IPS-NIHi11 (cell line): ENCODE measurements at regions not wholly inside any gene's neighbourhood (a gene's known extent, or its start where the extent isn't known, plus 50 kb on each side); places are given as distances from the start of the nearest gene placed in this dataset.
A peak's percentile ranks its signal among the peaks of the same experiment; 100 is the strongest.
"Not testable (repeated sequence)": the region's sequence is repeated elsewhere in the genome, so short reads cannot be mapped to it uniquely, and the experiment has no call there.

Experiments
- DNase-seq: peaks from one replicate; pipeline ENCODE4 v3.0.0; 2012; ENCODE audit warnings: mixed read lengths, low spot score

DNA sequence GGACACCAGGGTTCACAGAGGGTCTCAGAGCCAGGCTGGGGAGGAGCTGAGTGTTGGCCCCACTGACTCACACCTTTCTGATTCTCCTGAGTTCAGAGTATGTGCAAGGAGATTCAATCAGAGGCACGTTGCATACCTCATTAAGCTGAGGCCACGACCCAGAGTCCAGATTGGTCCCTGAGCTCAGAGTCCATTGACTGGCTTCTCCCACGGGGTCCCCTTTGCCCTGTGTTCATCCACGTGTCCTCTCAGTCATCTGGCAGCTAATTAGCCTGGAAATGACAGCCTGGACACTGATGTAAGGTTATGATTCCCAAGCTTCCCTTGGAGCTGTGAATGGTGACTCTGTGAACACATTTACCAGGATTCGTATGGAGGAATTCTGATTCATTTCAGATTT lies 267.2 kb downstream of the SH3BP4 start:
- DNase-seq: no peak

- DNase-seq: no peak
These were observed 268.5 kb downstream of the SH3BP4 start for GRCh38 chr2:235220331-235220730.

- no peak for DNase-seq
These were observed 270.8 kb upstream of the AGAP1 start for GRCh38 chr2:235223011-235223410.

DNA sequence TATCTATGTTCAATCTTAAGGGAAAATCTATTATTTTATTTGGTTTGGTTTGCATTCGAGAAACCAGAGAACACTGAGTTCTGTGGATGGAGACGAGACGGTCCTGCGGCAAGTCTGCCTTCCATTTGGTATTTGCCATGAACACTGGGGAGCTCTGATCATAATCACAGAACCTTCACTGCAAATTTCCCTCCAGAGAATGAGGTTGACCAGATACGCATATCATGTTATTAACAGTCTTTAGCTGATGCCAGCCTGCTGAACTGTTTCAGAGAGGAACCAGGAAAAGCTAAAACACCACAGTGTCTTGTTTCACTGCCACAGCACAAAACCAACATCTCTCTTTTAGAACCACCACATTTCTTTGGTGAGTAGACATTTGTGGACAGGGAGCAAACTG lies 269.4 kb upstream of the AGAP1 start:
- DNase-seq: no peak

GRCh38 chr2:235225261-235225660 lies 268.6 kb upstream of the AGAP1 start:
- DNase-seq: no peak

DNA sequence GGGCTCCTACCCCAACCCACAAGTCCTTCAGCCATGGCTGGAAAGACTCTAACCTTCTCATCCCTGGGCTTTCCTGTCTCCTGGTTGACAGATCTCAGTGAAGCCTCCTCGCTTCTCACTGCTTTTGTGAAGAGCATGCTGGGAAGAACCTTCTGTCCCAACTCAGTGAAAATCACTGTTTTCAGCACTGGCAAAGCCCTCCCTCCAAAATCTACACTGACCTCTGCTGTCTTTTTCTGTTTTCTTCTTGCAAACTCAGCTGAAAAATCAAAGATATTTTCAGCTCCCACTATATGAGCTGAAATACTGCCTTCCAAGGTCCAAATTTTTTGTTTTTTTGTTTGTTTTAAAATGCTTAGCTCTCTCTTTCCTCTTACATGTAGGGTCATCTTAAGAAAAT lies 266.3 kb upstream of the AGAP1 start:
- no peak for DNase-seq

- not testable (repeated sequence) for DNase-seq
These were observed 265.4 kb upstream of the AGAP1 start for GRCh38 chr2:235228422-235228821.

- DNase-seq: no peak
These were observed 264.6 kb upstream of the AGAP1 start for GRCh38 chr2:235229236-235229635.

DNA sequence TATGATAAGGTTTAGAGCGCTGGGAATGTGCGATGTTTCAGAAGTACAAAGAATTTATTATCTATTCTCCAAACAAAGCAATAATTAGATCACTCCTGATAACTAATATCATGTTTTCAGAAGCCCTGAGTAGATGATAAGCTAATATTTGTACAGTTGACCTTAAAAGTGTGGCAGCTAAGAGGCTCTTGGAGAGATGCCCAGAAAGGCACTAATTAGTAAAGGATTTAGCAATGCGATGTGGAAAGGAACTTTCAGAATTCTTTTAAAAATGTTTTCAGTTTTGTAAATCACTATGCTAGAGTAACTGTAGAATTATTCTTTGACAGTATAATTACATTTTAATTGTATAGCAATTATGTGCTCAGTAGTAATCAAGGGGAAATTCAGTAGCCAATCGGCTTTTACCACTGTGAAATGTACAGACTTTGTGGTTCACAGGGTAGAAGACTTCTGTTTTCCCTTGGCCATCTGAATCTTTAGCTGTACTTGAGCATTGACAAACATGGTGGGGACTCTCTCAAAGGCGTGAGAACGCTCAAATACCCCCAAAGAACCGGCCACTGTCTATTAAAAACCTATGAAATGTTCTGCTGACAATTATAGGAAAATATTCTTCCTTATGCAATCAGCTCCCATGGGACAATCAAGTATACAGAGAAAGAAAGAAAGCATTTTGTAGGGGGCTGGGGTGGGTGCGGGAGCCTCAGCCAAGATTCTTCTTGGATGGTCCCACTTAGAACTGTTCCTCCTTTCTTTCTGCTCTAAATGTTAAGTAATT lies 262.8 kb upstream of the AGAP1 start:
- no peak for DNase-seq

DNA sequence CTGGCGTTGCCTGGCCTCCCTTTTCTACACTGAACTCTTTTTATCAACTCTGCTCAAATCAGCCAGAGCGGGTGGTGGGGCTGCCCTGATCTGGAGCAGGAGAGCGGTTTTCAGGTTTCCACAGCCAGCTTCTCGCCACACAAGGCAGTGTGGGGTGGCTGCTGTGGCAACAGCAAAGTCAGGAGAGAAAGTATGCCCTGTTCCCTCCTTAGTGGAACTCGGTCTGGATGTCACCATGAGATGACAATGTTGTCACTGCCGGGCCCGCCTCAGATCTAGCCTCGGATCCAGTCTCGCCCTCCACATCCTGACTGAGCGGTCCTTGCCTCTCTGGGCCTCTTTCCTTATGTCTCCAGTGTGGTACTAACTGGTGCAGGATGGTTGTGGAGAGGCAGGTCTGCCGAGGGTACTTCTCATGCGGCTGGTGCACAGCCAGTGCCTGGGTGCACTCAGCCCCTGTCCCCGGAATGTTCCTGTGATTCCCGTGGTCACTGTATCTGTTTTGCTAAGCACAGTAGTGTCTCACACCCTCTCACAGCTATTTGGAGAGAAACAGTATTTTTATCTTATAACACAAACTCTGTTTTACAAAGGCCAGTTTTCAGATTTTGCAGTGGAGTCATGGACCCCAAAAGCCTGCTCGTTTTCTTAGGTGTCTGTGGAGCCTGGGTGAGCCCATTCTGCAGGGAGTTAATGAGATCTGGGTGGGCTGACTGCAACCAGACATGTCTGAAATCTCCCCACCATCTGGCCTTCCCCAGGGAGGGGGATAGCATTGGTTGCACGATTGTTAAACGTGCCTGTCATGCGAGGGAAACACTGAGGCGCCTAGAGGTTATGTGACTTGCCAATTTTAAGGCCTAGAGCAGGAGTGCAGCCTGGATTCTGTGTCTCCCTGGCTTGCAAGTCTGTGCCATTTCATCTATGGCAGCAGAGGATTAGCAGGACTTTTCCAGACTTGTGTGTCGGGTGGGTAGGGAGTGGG lies 261.1 kb upstream of the AGAP1 start:
- no peak for DNase-seq

- DNase-seq: no peak
These were observed 259.1 kb upstream of the AGAP1 start for GRCh38 chr2:235234736-235235135.

GRCh38 chr2:235235977-235236767 lies 257.7 kb upstream of the AGAP1 start:
- DNase-seq: no peak

DNA sequence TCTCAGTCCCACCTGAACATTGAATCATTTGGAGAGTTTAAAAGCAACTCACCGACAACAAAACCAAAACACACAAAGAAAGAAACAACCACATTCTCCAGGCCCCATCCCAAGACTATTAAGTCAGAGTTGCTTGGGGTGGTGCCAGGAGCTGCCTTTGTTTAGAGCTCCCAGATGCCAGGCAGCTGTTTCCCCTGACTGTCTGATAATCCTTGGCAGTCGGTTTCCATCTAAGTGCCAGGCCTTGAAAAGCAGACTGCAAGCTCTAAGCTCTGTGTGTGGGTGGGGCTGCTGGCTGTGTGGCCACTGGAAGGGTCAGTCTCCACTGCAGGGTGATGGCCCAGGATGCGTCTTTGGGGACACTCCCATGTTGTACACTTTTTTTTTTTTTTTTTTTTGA lies 255.3 kb upstream of the AGAP1 start:
- DNase-seq: no peak

- DNase-seq: no peak
These were observed 253.3 kb upstream of the AGAP1 start for GRCh38 chr2:235240574-235240973.

GRCh38 chr2:235244255-235245220 lies 249.3 kb upstream of the AGAP1 start:
- DNase-seq: no peak

GRCh38 chr2:235247001-235247400 lies 246.8 kb upstream of the AGAP1 start:
- DNase-seq: no peak

GRCh38 chr2:235255693-235256092 lies 238.2 kb upstream of the AGAP1 start:
- no peak for DNase-seq

- no peak for DNase-seq
These were observed 236.3 kb upstream of the AGAP1 start for GRCh38 chr2:235257590-235257989.

- no peak for DNase-seq
These were observed 231.1 kb upstream of the AGAP1 start for GRCh38 chr2:235262750-235263149.

GRCh38 chr2:235263205-235264120 lies 230.4 kb upstream of the AGAP1 start:
- peak; percentile 39 for DNase-seq
